HG03280 (cell line): ENCODE measurements at regions not wholly inside any gene's neighbourhood (a gene's known extent, or its start where the extent isn't known, plus 50 kb on each side); places are given as distances from the start of the nearest gene placed in this dataset.

Experiments used
- ATAC-seq: cut with Tn5 transposase; IDR thresholded peaks from one replicate; pipeline ENCODE4 v1.9.1; 2021; ENCODE audit warnings: mild to moderate bottlenecking, moderate library complexity; ENCODE audit not compliant: unreplicated experiment

- ATAC-seq = no peak
Measured at GRCh38 chr4:81527709-81528108, 56.0 kb upstream of the RASGEF1B start.

- no peak for ATAC-seq
Measured at GRCh38 chr4:81527115-81527514, 55.4 kb upstream of the RASGEF1B start.

DNA sequence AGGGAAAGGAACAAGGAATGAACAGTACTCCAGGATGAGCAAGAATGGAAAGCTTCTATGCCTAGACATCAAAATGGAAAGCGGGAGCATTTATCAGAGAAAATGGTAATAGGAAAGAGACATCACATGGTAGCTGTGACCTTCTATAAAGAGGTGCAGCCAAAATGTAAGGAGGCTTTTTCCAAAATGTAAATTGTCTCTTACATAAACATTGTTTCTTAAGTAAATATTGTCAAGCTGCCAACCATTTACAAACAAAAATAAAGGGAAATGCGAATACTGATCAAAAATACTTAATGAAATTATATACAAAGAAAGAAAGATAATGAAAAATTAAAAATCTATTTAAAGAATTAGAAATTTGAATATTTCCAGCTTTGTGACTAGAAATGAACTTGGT is 55.0 kb upstream of the RASGEF1B start:
- no peak for ATAC-seq

DNA sequence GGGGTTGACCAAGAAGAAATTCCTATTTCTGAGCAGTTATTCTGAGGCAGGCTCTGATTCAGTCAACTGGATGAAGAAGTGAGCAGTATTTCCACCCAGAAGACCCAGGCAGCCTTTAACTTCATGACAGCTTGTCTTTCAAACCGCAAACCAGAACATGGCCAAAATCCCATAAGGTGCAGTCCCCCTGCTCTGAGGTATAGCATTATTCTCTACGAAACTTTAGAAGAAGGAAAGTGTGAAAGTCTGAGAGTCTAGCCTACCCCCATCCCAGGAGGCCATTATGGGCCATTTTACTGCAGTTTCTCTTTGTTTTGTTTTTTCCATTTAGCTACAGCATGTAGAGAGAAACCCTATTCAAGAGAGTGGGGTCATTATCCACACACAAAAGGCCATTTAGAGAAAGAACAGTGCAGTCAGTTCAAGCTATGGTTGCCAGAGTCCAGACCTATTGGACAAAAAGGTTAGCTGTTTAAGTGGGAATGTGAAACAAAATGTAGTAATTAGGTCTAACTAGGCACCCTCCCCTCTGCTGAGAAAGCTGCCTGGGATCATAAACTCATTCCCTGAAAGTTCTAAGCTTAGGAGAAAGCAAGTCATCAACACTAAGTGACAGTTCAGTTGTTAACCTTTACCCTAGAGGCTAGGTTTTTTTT is 52.1 kb upstream of the RASGEF1B start:
- ATAC-seq = no peak

- ATAC-seq = no peak
Measured at GRCh38 chr4:81522711-81523110, 51.0 kb upstream of the RASGEF1B start.

DNA sequence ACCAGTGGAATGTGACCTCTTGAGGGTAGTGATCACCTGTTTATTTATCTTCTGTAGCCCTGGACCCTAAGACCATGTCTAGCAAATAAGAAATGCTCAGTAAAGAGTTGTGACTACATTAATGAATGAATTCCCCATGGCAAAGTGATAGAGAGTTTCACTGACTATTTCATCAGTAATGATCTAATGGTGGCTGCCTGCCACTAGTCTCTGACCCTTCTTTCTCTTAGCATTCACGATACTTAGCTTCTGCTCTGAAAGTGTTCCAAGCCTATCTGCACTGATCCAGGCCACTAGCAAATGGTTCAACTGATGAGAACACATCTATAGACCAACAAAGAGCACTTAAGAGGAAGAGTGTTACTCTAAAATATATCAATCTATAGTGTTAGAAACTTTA is 50.0 kb upstream of the RASGEF1B start:
- no peak for ATAC-seq
